H1 (cell line): ENCODE measurements at regions not wholly inside any gene's neighbourhood (a gene's known extent, or its start where the extent isn't known, plus 50 kb on each side); places are given as distances from the start of the nearest gene placed in this dataset.

Experiments used
- CREB1 ChIP-seq: IDR thresholded peaks from 2 replicates; pipeline ENCODE4 v1.6.1; 2012; ENCODE audit warnings: inconsistent platforms
- EZH2 ChIP-seq: fragments of 200-600 bp; sonication (generic); IDR thresholded peaks from 2 replicates; pipeline ENCODE4 v1.7.1; 2012; ENCODE audit warnings: low read depth, mild to moderate bottlenecking, moderate library complexity, low read length, inconsistent platforms; ENCODE audit not compliant: severe bottlenecking
- TCF12 ChIP-seq: IDR thresholded peaks from 2 replicates; pipeline ENCODE4 v1.6.1; 2011; ENCODE audit warnings: low read depth, mild to moderate bottlenecking, low read length

DNA sequence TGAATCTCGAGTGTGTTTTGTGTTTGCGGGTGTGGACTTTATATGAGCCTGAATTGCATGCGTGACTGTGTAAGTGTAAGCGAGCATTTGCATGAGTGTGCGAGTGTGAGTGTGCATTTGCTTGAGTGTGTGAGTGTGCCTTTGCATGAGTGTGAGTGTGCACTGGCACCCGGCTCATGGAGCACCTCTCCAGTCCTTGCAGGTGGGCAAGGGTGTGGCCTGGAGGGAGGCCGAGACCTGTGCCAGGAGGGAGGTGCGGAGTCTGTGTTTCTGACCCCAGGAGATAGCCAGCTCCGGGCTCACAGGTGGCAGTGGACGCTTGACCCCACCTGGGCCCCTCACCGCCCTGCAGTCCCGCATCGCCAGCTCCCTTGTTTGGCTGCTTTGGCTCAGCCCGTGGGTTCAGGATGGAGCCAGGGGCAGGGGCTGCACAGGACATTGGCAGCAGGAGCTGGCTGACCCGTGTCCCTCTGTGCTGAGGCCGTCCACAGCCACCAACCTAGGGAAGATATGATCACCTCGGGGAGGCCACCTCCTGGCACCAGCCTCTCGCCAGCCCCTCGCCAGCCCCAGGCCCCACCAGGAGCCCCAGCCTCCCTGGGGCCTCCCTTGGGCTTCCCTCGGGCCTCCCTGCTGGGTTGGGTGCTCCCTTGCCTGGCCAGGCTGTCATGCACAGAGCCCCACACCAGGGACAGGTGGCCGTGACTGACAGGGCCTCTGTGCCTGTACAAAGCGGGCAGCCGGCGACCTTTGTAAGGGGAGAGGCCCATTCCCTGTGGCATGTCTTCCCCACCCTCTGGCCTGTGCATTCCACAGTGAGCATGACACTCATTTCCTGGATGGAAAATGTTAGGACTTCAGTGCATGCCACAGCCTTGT, 81.6 kb downstream of the PTGR3 start:
- TF ChIP-seq EZH2 (no peak), CREB1 (no peak), TCF12 (no peak)
